ENCODE measurements at regions not wholly inside any gene's neighbourhood (a gene's known extent, or its start where the extent isn't known, plus 50 kb on each side); places are given as distances from the start of the nearest gene placed in this dataset.
"Not testable (repeated sequence)": the region's sequence is repeated elsewhere in the genome, so short reads cannot be mapped to it uniquely, and the experiment has no call there.

DNA sequence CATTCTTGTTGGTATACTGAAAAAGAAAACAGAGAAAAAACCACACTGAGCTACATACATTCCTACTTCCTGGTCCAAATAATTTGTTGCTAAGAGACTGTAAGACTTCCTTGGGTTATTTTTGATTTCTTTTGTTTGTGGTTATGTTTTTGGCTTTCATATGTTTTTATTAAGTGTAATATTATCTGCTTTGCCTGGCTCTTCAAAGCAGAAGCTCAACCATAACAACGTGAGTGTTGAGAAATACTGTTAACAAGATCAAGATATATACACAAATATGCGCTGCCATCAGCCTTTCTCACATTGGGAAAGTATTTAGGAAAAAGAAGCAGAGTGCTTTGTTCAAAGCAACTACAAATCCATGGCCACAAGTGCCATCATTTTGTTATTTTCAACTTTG, 556.2 kb upstream of the CBLB start:
- DNase-seq (ENCODE audit: extremely low read depth in 1 of 2, low read depth in 1 of 2) = no peak

- DNase-seq (ENCODE audit: extremely low read depth in 1 of 2, low read depth in 1 of 2) = no peak
These were observed 557.1 kb upstream of the CBLB start for GRCh38 chr3:106425916-106426315.

DNA sequence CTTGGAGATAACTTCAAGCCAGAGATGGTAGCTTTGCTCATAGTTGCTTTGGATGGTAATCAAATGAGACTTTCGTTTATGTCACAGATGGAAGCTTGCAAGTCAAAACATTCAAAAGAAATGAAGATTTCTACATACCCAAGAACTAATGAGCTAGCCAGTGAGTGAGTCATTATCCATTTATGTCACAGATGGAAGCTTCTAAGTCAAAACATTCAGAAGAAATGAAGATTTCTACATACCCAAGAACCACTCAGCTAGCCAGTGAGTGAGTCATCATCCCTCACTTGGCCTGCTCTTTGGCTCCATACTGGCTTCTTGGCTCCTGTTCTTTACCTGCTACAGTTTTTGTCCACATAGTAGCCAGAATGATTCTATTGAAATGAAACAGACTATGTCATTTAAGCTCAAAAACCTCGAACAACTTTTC, 559.8 kb upstream of the CBLB start:
- DNase-seq (ENCODE audit: extremely low read depth in 1 of 2, low read depth in 1 of 2) = no peak

DNA sequence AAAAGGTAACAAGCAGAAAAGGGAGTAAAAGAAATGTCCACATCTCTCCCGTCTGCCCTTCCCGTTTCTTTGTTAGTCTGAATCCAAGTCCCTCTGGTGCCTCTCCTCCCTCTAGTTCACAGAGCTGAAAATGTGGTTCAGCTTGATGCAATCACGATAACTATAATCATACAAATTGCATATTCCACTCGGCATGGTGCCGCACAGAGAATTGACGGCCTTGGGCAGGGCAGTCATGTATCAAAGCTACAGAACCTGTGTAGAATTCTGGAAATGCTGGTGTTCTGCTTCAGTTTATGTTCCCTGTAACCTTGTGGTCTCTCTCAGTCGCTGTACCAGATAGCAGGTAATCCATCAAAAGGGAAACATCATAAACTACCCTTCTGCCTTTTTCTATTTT, 562.9 kb upstream of the CBLB start:
- no peak for DNase-seq (ENCODE audit: extremely low read depth in 1 of 2, low read depth in 1 of 2)

- DNase-seq (ENCODE audit: extremely low read depth in 1 of 2, low read depth in 1 of 2) = no peak
These were observed 567.2 kb upstream of the CBLB start for GRCh38 chr3:106435899-106436453.

DNA sequence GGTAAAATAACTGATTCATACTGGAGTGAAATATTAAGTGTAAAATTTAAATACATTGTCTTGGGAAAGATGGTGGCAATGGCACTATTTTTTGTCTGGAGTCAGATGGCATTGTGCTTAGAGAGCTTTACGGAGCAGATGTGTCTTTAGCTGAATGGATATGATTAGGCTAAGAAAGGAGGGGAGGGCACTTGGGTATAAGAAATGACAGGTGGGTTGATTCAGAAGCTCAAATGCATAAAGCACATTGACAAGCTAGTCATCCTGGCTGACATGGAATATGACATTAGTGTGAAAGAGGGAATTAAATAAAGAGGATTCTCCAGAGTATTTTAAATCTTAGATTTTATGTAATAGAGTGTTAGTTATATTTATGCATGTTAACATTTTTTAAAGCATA, 570.1 kb upstream of the CBLB start:
- no peak for DNase-seq (ENCODE audit: extremely low read depth in 1 of 2, low read depth in 1 of 2)

DNA sequence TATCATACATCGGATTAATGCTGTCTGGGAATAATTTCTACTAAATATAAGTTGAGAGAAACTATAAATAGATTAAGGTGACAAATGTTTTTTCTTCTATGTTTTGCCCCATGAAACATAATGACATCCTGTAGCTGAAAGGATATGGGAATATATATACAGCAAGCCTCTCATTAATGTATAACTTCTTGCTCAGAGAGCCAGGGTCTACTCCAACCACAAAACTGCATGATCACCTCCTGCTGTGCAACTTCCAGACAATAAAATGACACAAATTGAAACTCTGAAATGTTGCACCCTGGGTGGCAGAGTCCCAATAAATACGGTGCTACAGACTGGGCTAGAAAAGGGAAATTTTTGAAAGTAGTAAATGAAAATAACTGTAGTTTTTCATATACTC, 571.9 kb upstream of the CBLB start:
- no peak for DNase-seq (ENCODE audit: extremely low read depth in 1 of 2, low read depth in 1 of 2)

DNA sequence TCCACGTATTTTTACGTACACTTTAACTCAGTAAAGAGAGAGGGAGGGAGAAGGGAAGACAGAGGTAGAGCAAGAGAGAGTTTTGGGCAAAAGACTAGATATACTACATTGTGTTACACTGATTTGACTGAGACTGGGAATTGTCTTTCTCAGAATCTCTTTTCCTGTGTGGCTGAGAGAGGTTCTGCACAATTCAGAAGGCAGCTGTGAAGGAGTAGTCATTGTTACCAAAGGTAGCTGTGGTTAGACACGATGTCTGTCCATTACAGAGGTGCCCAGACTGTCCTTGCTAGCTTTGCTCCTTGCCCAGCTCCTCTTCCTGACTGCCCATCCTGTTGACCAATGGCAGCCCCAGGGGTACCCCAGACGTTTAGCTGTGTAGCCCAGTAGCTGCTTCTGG, 577.5 kb upstream of the CBLB start:
- DNase-seq (ENCODE audit: extremely low read depth in 1 of 2, low read depth in 1 of 2) = no peak

DNA sequence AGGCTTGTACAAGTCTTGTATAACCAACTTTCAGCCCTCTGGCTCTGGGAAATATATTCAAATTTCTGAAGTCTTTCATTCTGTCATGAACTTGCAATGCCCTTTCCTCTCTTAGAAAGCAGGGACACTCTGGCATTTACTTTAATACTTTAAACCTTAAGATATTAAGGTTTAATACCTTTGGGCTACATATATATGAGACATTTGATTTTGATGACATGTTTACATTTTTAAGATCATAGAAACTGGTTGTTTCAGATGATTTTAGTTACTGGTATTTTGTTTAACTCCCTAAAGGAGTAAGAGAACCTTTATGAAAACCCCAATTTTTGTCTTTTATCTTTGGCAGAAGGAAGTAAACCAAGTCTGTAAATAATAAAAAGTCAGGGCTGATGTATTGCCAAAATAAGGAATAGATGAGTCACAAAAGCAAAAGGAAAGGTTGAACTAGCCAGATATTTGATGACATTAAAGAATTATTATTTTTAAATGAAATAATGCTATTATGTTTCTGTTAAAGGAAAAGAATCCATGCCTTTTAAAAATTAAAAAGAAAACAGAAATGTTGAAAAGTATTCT, 579.0 kb upstream of the CBLB start:
- DNase-seq (ENCODE audit: extremely low read depth in 1 of 2, low read depth in 1 of 2) = no peak

GRCh38 chr3:106448372-106448966, 579.7 kb upstream of the CBLB start:
- DNase-seq (ENCODE audit: extremely low read depth in 1 of 2, low read depth in 1 of 2) = not testable (repeated sequence)

DNA sequence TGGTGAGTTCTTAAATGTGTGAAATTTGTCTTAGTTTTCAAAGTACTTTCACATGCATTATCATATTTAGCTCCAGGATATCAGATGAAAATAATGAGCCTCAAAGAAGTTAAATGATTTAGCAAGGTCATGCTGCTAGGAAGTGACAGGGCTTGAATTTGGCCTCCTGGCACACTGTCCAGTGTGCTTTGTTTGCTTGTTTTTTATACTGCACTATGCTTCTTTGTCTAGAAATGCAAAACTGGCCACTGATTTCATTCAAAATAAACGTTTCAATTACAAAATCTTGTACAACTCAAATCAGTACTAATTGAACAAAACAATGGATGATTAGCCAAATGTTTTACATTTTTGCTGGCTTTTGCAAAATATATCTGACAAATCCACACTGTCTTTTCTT, 583.3 kb upstream of the CBLB start:
- no peak for DNase-seq (ENCODE audit: extremely low read depth in 1 of 2, low read depth in 1 of 2)

GRCh38 chr3:106454497-106454896, 585.7 kb upstream of the CBLB start:
- no peak for DNase-seq (ENCODE audit: extremely low read depth in 1 of 2, low read depth in 1 of 2)

- DNase-seq (ENCODE audit: extremely low read depth in 1 of 2, low read depth in 1 of 2) = no peak
These were observed 588.7 kb upstream of the CBLB start for GRCh38 chr3:106457281-106458180.

DNA sequence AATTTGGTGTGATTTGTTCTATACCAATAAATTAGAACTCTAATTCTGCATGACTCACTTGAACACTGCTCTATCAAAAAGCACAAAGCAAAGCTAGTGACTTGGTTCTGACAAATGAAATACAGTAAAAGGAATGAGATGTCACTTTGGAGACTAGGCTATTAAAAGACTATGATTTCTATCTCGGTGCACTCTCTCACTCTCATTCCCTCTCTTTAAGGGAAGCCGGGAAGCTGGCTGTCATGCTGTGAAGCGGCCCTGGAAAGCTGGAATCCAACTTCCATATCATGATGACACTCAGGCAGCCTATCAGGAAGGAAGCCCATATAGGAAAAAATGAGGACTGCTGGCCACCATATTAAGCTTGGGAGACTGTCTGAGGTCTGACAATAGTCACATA, 590.1 kb upstream of the CBLB start:
- DNase-seq (ENCODE audit: extremely low read depth in 1 of 2, low read depth in 1 of 2) = no peak

DNA sequence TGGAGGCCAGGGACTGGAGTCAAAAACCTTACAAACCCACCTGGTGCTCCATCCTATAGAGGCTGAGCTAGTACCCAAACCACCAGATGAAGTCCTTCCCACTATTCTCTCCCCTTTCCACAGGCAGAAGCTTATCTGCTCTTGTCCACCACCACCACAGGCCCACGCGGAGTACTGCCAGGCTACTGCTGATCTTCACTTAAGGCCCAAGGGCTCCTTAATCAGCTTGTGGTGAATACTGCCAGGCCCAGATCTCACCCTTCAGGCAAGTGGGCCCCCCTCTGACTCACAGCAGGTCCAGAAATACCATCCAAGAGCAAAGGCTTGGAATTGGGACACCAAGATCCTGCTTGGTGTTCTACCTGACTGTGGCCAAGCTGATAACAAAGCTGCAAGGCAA, 598.1 kb upstream of the CBLB start:
- DNase-seq (ENCODE audit: extremely low read depth in 1 of 2, low read depth in 1 of 2) = no peak

- DNase-seq (ENCODE audit: extremely low read depth in 1 of 2, low read depth in 1 of 2) = no peak
These were observed 605.0 kb upstream of the CBLB start for GRCh38 chr3:106473576-106474475.

- DNase-seq (ENCODE audit: extremely low read depth in 1 of 2, low read depth in 1 of 2) = no peak
These were observed 613.6 kb upstream of the CBLB start for GRCh38 chr3:106482451-106482850.

GRCh38 chr3:106485217-106485616, 616.4 kb upstream of the CBLB start:
- DNase-seq (ENCODE audit: extremely low read depth in 1 of 2, low read depth in 1 of 2) = no peak

GRCh38 chr3:106485802-106486201, 617.0 kb upstream of the CBLB start:
- no peak for DNase-seq (ENCODE audit: extremely low read depth in 1 of 2, low read depth in 1 of 2)

GRCh38 chr3:106486945-106487639, 618.3 kb upstream of the CBLB start:
- not testable (repeated sequence) for DNase-seq (ENCODE audit: extremely low read depth in 1 of 2, low read depth in 1 of 2)
